Liver (tissue), 8 donors: ENCODE measurements at regions not wholly inside any gene's neighbourhood (a gene's known extent, or its start where the extent isn't known, plus 50 kb on each side); places are given as distances from the start of the nearest gene placed in this dataset.

Experiments
- DNase-seq: peaks from one replicate; pipeline ENCODE4 v3.0.0-alpha.2; 2017; ENCODE audit warnings: low spot score
- H3K27ac ChIP-seq, 2 donors: one replicate each; pipeline ENCODE4 v1.7.0; 2013; ENCODE audit warnings: inconsistent platforms in 2 of 2, low read length in 2 of 2, control low read depth in 1 of 2, low read depth in 1 of 2, mild to moderate bottlenecking in 1 of 2
- H3K27me3 ChIP-seq, 4 donors: one replicate each; pipeline versions ENCODE4 v1.6.1 to v1.7.0; 2013; ENCODE audit warnings: low read length in 3 of 4, inconsistent platforms in 1 of 4, mild to moderate bottlenecking in 1 of 4, moderate library complexity in 1 of 4; ENCODE audit not compliant: control insufficient read depth in 4 of 4, insufficient read depth in 4 of 4
- H3K36me3 ChIP-seq, 4 donors: one replicate each; pipeline versions ENCODE4 v1.6.1 to v1.7.0; 2013; ENCODE audit warnings: low read length in 3 of 4, mild to moderate bottlenecking in 3 of 4, low read depth in 1 of 4, moderate library complexity in 1 of 4; ENCODE audit not compliant: control insufficient read depth in 4 of 4, insufficient read depth in 3 of 4
- H3K4me1 ChIP-seq, 4 donors: one replicate each; pipeline versions ENCODE4 v1.6.1 to v1.7.0; 2013; ENCODE audit warnings: low read length in 3 of 4, mild to moderate bottlenecking in 3 of 4, moderate library complexity in 1 of 4; ENCODE audit not compliant: control insufficient read depth in 4 of 4, insufficient read depth in 4 of 4
- H3K4me3 ChIP-seq, 3 donors: one replicate each; pipeline versions ENCODE4 v1.6.1 to v1.7.0; 2013; ENCODE audit warnings: low read length in 3 of 3, control low read depth in 1 of 3, low read depth in 1 of 3, mild to moderate bottlenecking in 1 of 3
- H3K9ac ChIP-seq, 2 donors: one replicate each; pipeline ENCODE4 v1.7.0; 2013; ENCODE audit warnings: low read length in 2 of 2, mild to moderate bottlenecking in 2 of 2, moderate library complexity in 2 of 2, control low read depth in 1 of 2, low read depth in 1 of 2
- H3K9me3 ChIP-seq, 4 donors: one replicate each; pipeline versions ENCODE4 v1.6.1 to v1.7.0; 2013; ENCODE audit warnings: low read length in 3 of 4; ENCODE audit not compliant: control insufficient read depth in 4 of 4
- EGR1 ChIP-seq, 2 donors: IDR thresholded peaks; 2 replicates each; pipeline ENCODE4 v1.6.1; 2016 to 2018; ENCODE audit warnings: antibody characterized with exemption in 2 of 2, low read depth in 2 of 2
- FOXA1 ChIP-seq: IDR thresholded peaks from 2 replicates; pipeline ENCODE4 v1.6.1; 2016; ENCODE audit warnings: antibody characterized with exemption
- FOXA2 ChIP-seq: IDR thresholded peaks from 2 replicates; pipeline ENCODE4 v1.6.1; 2016; ENCODE audit warnings: antibody characterized with exemption
- GABPA ChIP-seq, 2 donors: IDR thresholded peaks in 1 of 2; conservative IDR thresholded peaks in 1 of 2; 2 replicates each; pipeline ENCODE4 v1.6.1; 2016; ENCODE audit warnings: antibody characterized with exemption in 2 of 2, mild to moderate bottlenecking in 1 of 2, moderate library complexity in 1 of 2
- HNF4A ChIP-seq, 2 donors: conservative IDR thresholded peaks; 2 replicates each; pipeline ENCODE4 v1.6.1; 2016; ENCODE audit warnings: antibody characterized with exemption in 2 of 2, mild to moderate bottlenecking in 2 of 2
- HNF4G ChIP-seq: IDR thresholded peaks from 2 replicates; pipeline ENCODE4 v1.6.1; 2016; ENCODE audit warnings: antibody characterized with exemption
- NR2F2 ChIP-seq: IDR thresholded peaks from 2 replicates; pipeline ENCODE4 v1.6.1; 2016; ENCODE audit warnings: antibody characterized with exemption
- RAD21 ChIP-seq, 2 donors: IDR thresholded peaks; 2 replicates each; pipeline ENCODE4 v1.6.1; 2016; ENCODE audit warnings: antibody characterized with exemption in 2 of 2, mild to moderate bottlenecking in 2 of 2
- RXRA ChIP-seq, 2 donors: IDR thresholded peaks; 2 replicates each; pipeline ENCODE4 v1.6.1; 2017 to 2018; ENCODE audit warnings: antibody characterized with exemption in 2 of 2, mild to moderate bottlenecking in 1 of 2
- YY1 ChIP-seq: IDR thresholded peaks from 2 replicates; pipeline ENCODE4 v1.6.1; 2016; ENCODE audit warnings: antibody characterized with exemption, mild to moderate bottlenecking
- WGBS: extraction: QIAGEN DNeasy Blood & Tissue Kit; methylation state at CpG from one replicate; pipeline ENCODE4 v1.1.7; 2013; 5-methylcytosine and 5-hydroxymethylcytosine counted together
- TF ChIP-seq, protein P1 (sequence below): IDR thresholded peaks from 2 replicates; pipeline ENCODE4 v1.6.1; 2016; ENCODE audit warnings: antibody characterized with exemption
- TF ChIP-seq, protein P2 (sequence below): fragments of 150-350 bp; IDR thresholded peaks from 2 replicates; pipeline ENCODE4 v1.5.1; 2017; ENCODE audit warnings: improper control_type of control experiment, low read depth, low read length; ENCODE audit not compliant: missing input control
- TF ChIP-seq, protein P3 (sequence below): IDR thresholded peaks from 2 replicates; pipeline ENCODE4 v1.6.1; 2016; ENCODE audit warnings: antibody characterized with exemption, mild to moderate bottlenecking
- TF ChIP-seq, protein P4 (sequence below): IDR thresholded peaks from 2 replicates; pipeline ENCODE4 v1.6.1; 2016; ENCODE audit warnings: antibody characterized with exemption
- TF ChIP-seq, protein P5 (sequence below): IDR thresholded peaks from 2 replicates; pipeline ENCODE4 v1.6.1; 2016; ENCODE audit warnings: antibody characterized with exemption
- donor health status: healthy.
- donor health status: healthy.
- donor health status: healthy.
- donor health status: healthy.
- donor health status: healthy.

- H3K9ac ChIP-seq = no peak overlapping the region
- no peak overlapping the region for H3K4me3 ChIP-seq
- H3K4me1 ChIP-seq = peaks cover 0 to 2% (median 0%) of the 10 kb centered on the region in 4 donors
- WGBS = 58% methylated on average over 3 of the region's 3 CpGs
- no peak for TF ChIP-seq FOXA2
- TF ChIP-seq, protein P1, sequence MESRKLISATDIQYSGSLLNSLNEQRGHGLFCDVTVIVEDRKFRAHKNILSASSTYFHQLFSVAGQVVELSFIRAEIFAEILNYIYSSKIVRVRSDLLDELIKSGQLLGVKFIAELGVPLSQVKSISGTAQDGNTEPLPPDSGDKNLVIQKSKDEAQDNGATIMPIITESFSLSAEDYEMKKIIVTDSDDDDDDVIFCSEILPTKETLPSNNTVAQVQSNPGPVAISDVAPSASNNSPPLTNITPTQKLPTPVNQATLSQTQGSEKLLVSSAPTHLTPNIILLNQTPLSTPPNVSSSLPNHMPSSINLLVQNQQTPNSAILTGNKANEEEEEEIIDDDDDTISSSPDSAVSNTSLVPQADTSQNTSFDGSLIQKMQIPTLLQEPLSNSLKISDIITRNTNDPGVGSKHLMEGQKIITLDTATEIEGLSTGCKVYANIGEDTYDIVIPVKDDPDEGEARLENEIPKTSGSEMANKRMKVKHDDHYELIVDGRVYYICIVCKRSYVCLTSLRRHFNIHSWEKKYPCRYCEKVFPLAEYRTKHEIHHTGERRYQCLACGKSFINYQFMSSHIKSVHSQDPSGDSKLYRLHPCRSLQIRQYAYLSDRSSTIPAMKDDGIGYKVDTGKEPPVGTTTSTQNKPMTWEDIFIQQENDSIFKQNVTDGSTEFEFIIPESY = no peak
- no peak for TF ChIP-seq EGR1 (IDR thresholded peaks at IDR 0.05; ENCODE audit: low read depth in 2 of 2)
- TF ChIP-seq GABPA (IDR thresholded peaks at IDR 0.05 in 1 of 2, conservative IDR thresholded peaks at IDR 0.05 in 1 of 2) = no peak
- no peak for TF ChIP-seq NR2F2
- TF ChIP-seq, protein P2, sequence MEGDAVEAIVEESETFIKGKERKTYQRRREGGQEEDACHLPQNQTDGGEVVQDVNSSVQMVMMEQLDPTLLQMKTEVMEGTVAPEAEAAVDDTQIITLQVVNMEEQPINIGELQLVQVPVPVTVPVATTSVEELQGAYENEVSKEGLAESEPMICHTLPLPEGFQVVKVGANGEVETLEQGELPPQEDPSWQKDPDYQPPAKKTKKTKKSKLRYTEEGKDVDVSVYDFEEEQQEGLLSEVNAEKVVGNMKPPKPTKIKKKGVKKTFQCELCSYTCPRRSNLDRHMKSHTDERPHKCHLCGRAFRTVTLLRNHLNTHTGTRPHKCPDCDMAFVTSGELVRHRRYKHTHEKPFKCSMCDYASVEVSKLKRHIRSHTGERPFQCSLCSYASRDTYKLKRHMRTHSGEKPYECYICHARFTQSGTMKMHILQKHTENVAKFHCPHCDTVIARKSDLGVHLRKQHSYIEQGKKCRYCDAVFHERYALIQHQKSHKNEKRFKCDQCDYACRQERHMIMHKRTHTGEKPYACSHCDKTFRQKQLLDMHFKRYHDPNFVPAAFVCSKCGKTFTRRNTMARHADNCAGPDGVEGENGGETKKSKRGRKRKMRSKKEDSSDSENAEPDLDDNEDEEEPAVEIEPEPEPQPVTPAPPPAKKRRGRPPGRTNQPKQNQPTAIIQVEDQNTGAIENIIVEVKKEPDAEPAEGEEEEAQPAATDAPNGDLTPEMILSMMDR = no peak
- H3K36me3 ChIP-seq = no peaks in the 10 kb centered on the region
- no peak for DNase-seq
- no peak overlapping the region for H3K27ac ChIP-seq
- H3K27me3 ChIP-seq = no peaks in the 10 kb centered on the region
- H3K9me3 ChIP-seq = no peaks in the 10 kb centered on the region
Measured at GRCh38 chr10:105798328-105798889, 1157.3 kb downstream of the SORCS3 start.

GRCh38 chr10:105797234-105797890, 1156.3 kb downstream of the SORCS3 start:
- Histone ChIP-seq H3K9me3 (no peaks in the 10 kb centered on the region), H3K9ac (no peak overlapping the region), H3K4me3 (peak overlapping the region in 1 of 3 donors; percentile 29), H3K4me1 (peaks cover 0 to 2% (median 0%) of the 10 kb centered on the region in 4 donors), H3K27me3 (peaks cover 0 to under 1% (median 0%) of the 10 kb centered on the region in 4 donors), H3K36me3 (no peaks in the 10 kb centered on the region), H3K27ac (no peak overlapping the region)
- no peak for DNase-seq
- WGBS = 37% methylated on average over 6 of the region's 6 CpGs
- TF ChIP-seq FOXA1 (no peak), HNF4G (no peak), RXRA (IDR thresholded peaks at IDR 0.05) (peak in 1 of 2 donors; percentile 23), EGR1 (IDR thresholded peaks at IDR 0.05; ENCODE audit: low read depth in 2 of 2) (no peak), RAD21 (IDR thresholded peaks at IDR 0.05) (peak; percentile 74 to 81), HNF4A (conservative IDR thresholded peaks at IDR 0.05) (peak; percentile 27 to 54), YY1 (peak; percentile 29)
- TF ChIP-seq, protein P3, sequence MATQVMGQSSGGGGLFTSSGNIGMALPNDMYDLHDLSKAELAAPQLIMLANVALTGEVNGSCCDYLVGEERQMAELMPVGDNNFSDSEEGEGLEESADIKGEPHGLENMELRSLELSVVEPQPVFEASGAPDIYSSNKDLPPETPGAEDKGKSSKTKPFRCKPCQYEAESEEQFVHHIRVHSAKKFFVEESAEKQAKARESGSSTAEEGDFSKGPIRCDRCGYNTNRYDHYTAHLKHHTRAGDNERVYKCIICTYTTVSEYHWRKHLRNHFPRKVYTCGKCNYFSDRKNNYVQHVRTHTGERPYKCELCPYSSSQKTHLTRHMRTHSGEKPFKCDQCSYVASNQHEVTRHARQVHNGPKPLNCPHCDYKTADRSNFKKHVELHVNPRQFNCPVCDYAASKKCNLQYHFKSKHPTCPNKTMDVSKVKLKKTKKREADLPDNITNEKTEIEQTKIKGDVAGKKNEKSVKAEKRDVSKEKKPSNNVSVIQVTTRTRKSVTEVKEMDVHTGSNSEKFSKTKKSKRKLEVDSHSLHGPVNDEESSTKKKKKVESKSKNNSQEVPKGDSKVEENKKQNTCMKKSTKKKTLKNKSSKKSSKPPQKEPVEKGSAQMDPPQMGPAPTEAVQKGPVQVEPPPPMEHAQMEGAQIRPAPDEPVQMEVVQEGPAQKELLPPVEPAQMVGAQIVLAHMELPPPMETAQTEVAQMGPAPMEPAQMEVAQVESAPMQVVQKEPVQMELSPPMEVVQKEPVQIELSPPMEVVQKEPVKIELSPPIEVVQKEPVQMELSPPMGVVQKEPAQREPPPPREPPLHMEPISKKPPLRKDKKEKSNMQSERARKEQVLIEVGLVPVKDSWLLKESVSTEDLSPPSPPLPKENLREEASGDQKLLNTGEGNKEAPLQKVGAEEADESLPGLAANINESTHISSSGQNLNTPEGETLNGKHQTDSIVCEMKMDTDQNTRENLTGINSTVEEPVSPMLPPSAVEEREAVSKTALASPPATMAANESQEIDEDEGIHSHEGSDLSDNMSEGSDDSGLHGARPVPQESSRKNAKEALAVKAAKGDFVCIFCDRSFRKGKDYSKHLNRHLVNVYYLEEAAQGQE = no peak
- TF ChIP-seq, protein P4, sequence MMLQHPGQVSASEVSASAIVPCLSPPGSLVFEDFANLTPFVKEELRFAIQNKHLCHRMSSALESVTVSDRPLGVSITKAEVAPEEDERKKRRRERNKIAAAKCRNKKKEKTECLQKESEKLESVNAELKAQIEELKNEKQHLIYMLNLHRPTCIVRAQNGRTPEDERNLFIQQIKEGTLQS = peak; percentile 33
- TF ChIP-seq, protein P5, sequence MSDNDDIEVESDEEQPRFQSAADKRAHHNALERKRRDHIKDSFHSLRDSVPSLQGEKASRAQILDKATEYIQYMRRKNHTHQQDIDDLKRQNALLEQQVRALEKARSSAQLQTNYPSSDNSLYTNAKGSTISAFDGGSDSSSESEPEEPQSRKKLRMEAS = peak; percentile 49
- TF ChIP-seq, protein P2 = peak; percentile 64
